GM23338 (cell line): ENCODE measurements at regions not wholly inside any gene's neighbourhood (a gene's known extent, or its start where the extent isn't known, plus 50 kb on each side); places are given as distances from the start of the nearest gene placed in this dataset.

ENCODE experiments used
- CREB1 ChIP-seq: fragments of 250-450 bp; sonication (Bioruptor Pico); IDR thresholded peaks from 2 replicates; pipeline ENCODE4 v1.5.0; 2020; ENCODE audit warnings: low read depth, mild to moderate bottlenecking, moderate library complexity
- CTCF ChIP-seq, 2 experiments: fragments of 200-600 bp in 1 of 2; sonication (generic) in 1 of 2; conservative IDR thresholded peaks; 2 replicates each; pipeline versions ENCODE4 v1.5.1 to v1.6.1; 2016 to 2017; ENCODE audit warnings: antibody characterized with exemption in 2 of 2, low read depth in 2 of 2, mild to moderate bottlenecking in 2 of 2, moderate library complexity in 1 of 2
- ETS1 ChIP-seq: IDR thresholded peaks from 2 replicates; pipeline ENCODE4 v1.6.1; 2016; ENCODE audit warnings: antibody characterized with exemption
- EZH2 ChIP-seq: fragments of 200-600 bp; sonication (generic); IDR thresholded peaks from one replicate; pipeline ENCODE4 v1.8.0; 2017; ENCODE audit warnings: antibody characterized with exemption, mild to moderate bottlenecking, low read depth; ENCODE audit not compliant: unreplicated experiment
- EZH2phosphoT487 ChIP-seq: fragments of 200-600 bp; sonication (generic); IDR thresholded peaks from one replicate; pipeline ENCODE4 v1.8.1; 2018; ENCODE audit warnings: antibody characterized with exemption; ENCODE audit not compliant: unreplicated experiment
- JUNB ChIP-seq: IDR thresholded peaks from one replicate; pipeline ENCODE4 v1.6.1; 2016; ENCODE audit warnings: antibody characterized with exemption; ENCODE audit not compliant: unreplicated experiment
- NANOG ChIP-seq: IDR thresholded peaks from 2 replicates; pipeline ENCODE4 v1.6.1; 2016; ENCODE audit warnings: antibody characterized with exemption, borderline replicate concordance
- POLR2AphosphoS5 ChIP-seq: IDR thresholded peaks from 2 replicates; pipeline ENCODE4 v1.6.1; 2016; ENCODE audit warnings: antibody characterized with exemption, low read depth
- REST ChIP-seq: IDR thresholded peaks from one replicate; pipeline ENCODE4 v1.6.1; 2018; ENCODE audit warnings: antibody characterized with exemption; ENCODE audit not compliant: unreplicated experiment
- STAT1 ChIP-seq: IDR thresholded peaks from one replicate; pipeline ENCODE4 v1.6.1; 2016; ENCODE audit warnings: antibody characterized with exemption; ENCODE audit not compliant: unreplicated experiment
- ZNF114 ChIP-seq: fragments of 250-450 bp; sonication (Bioruptor Pico); IDR thresholded peaks from 2 replicates; pipeline ENCODE4 v1.5.0; 2020; ENCODE audit warnings: mild to moderate bottlenecking, moderate library complexity
- ZNF331 ChIP-seq: fragments of 250-450 bp; sonication (Bioruptor Pico); IDR thresholded peaks from 2 replicates; pipeline ENCODE4 v1.5.0; 2020; ENCODE audit warnings: low read depth, mild to moderate bottlenecking, moderate library complexity

GRCh38 chr5:43891112-43891511 is 288.1 kb downstream of the NNT start:
- TF ChIP-seq CTCF (conservative IDR thresholded peaks at IDR 0.05; ENCODE audit: low read depth in 2 of 2): no peak
- TF ChIP-seq ZNF114 (CRISPR knock-in tag): no peak
- TF ChIP-seq POLR2AphosphoS5: no peak
- no peak for TF ChIP-seq CREB1 (CRISPR knock-in tag)
- no peak for TF ChIP-seq EZH2
- no peak for TF ChIP-seq REST
- no peak for TF ChIP-seq JUNB
- no peak for TF ChIP-seq EZH2phosphoT487
- TF ChIP-seq ETS1: no peak
- TF ChIP-seq STAT1: no peak
- no peak for TF ChIP-seq ZNF331 (CRISPR knock-in tag)
- no peak for TF ChIP-seq NANOG
